HL-60 (cell line): ENCODE measurements at regions not wholly inside any gene's neighbourhood (a gene's known extent, or its start where the extent isn't known, plus 50 kb on each side); places are given as distances from the start of the nearest gene placed in this dataset.
"Not testable (repeated sequence)": the region's sequence is repeated elsewhere in the genome, so short reads cannot be mapped to it uniquely, and the experiment has no call there.

Source experiments
- DNase-seq, 2 experiments: peaks; one replicate each; pipeline ENCODE4 v3.0.0-alpha.2; 2010 to 2020; ENCODE audit warnings: low read depth in 1 of 2, low spot score in 1 of 2
- H3K27ac ChIP-seq: fragments of 250-450 bp; sonication (Bioruptor Pico); replicated peaks from 2 replicates; pipeline ENCODE4 v1.5.1; 2020; ENCODE audit warnings: mild to moderate bottlenecking, moderate library complexity
- H3K27me3 ChIP-seq: fragments of 250-450 bp; sonication (Bioruptor Pico); 2 replicates; pipeline ENCODE4 v1.5.1; 2021; ENCODE audit warnings: mild to moderate bottlenecking, moderate library complexity; ENCODE audit not compliant: insufficient read depth, poor library complexity, severe bottlenecking
- H3K4me3 ChIP-seq: replicated peaks from 2 replicates; pipeline ENCODE4 v1.5.1; 2011; ENCODE audit warnings: mild to moderate bottlenecking, control low read depth, low read length; ENCODE audit not compliant: insufficient read depth
- CTCF ChIP-seq: IDR thresholded peaks from one replicate; pipeline ENCODE4 v1.5.1; 2011; ENCODE audit warnings: low read length, control low read depth, inconsistent platforms; ENCODE audit not compliant: insufficient read depth
- GABPA ChIP-seq: IDR thresholded peaks from 2 replicates; pipeline ENCODE4 v1.6.1; 2012; ENCODE audit warnings: low read depth
- POLR2AphosphoS5 ChIP-seq: IDR thresholded peaks from 2 replicates; pipeline ENCODE4 v1.6.1; 2012; ENCODE audit warnings: low read depth
- REST ChIP-seq: IDR thresholded peaks from 2 replicates; pipeline ENCODE4 v1.6.1; 2012; ENCODE audit warnings: low read depth; ENCODE audit not compliant: insufficient replicate concordance
- SPI1 ChIP-seq: IDR thresholded peaks from 2 replicates; pipeline ENCODE4 v1.6.1; 2012; ENCODE audit warnings: low read depth, mild to moderate bottlenecking, borderline replicate concordance

- no peaks in the 10 kb centered on the region for H3K27me3 ChIP-seq
- no peak for DNase-seq
- H3K27ac ChIP-seq, result no peak overlapping the region
- H3K4me3 ChIP-seq, result no peak overlapping the region
- TF ChIP-seq REST (no peak), SPI1 (no peak), POLR2AphosphoS5 (no peak), CTCF (no peak), GABPA (no peak)
Measured at GRCh38 chr6:168799067-168799466, 358.1 kb downstream of the SMOC2 start.

- no peak overlapping the region for H3K27ac ChIP-seq
- no peaks in the 10 kb centered on the region for H3K27me3 ChIP-seq
- H3K4me3 ChIP-seq, result no peak overlapping the region
- no peak for TF ChIP-seq REST
- no peak for TF ChIP-seq POLR2AphosphoS5
- DNase-seq, result no peak
Measured at GRCh38 chr6:168796106-168796505, 355.1 kb downstream of the SMOC2 start.

GRCh38 chr6:168795611-168796010, 354.6 kb downstream of the SMOC2 start:
- not testable (repeated sequence) for H3K27ac ChIP-seq, H3K27me3 ChIP-seq, DNase-seq, H3K4me3 ChIP-seq

GRCh38 chr6:168794491-168794890, 353.5 kb downstream of the SMOC2 start:
- DNase-seq, result no peak
- no peak for TF ChIP-seq POLR2AphosphoS5
- no peak for TF ChIP-seq SPI1
- TF ChIP-seq GABPA, result no peak
- TF ChIP-seq REST, result no peak
- no peak for TF ChIP-seq CTCF
- H3K27ac ChIP-seq, result no peak overlapping the region
- no peaks in the 10 kb centered on the region for H3K27me3 ChIP-seq
- no peak overlapping the region for H3K4me3 ChIP-seq
